Pons (tissue), 1 donor: ENCODE measurements at regions not wholly inside any gene's neighbourhood (a gene's known extent, or its start where the extent isn't known, plus 50 kb on each side); places are given as distances from the start of the nearest gene placed in this dataset.

Experiments used
- DNase-seq: peaks from one replicate; pipeline ENCODE4 v3.0.0-alpha.2; 2016; ENCODE audit warnings: low spot score

GRCh38 chr14:71467361-71467811, 464.8 kb upstream of the RGS6 start:
- DNase-seq, result no peak

- DNase-seq, result peak; percentile 84
These were observed 463.5 kb upstream of the RGS6 start for GRCh38 chr14:71468701-71469100.

GRCh38 chr14:71469643-71470335, 462.4 kb upstream of the RGS6 start:
- DNase-seq, result no peak

GRCh38 chr14:71471634-71472355, 460.4 kb upstream of the RGS6 start:
- DNase-seq, result no peak

GRCh38 chr14:71472356-71473340, 459.6 kb upstream of the RGS6 start:
- no peak for DNase-seq

GRCh38 chr14:71473843-71474242, 458.4 kb upstream of the RGS6 start:
- DNase-seq, result no peak

GRCh38 chr14:71474301-71475265, 457.6 kb upstream of the RGS6 start:
- no peak for DNase-seq

GRCh38 chr14:71475916-71476315, 456.3 kb upstream of the RGS6 start:
- DNase-seq, result no peak

GRCh38 chr14:71478542-71478941, 453.7 kb upstream of the RGS6 start:
- peak; percentile 83 for DNase-seq

- DNase-seq, result no peak
These were observed 451.1 kb upstream of the RGS6 start for GRCh38 chr14:71481021-71481654.

GRCh38 chr14:71482671-71483070, 449.6 kb upstream of the RGS6 start:
- DNase-seq, result no peak

- no peak for DNase-seq
These were observed 449.1 kb upstream of the RGS6 start for GRCh38 chr14:71483154-71483553.

GRCh38 chr14:71485833-71486232, 446.4 kb upstream of the RGS6 start:
- no peak for DNase-seq

GRCh38 chr14:71486279-71486678, 445.9 kb upstream of the RGS6 start:
- no peak for DNase-seq

GRCh38 chr14:71487449-71487848, 444.8 kb upstream of the RGS6 start:
- DNase-seq, result no peak

GRCh38 chr14:71487941-71488340, 444.3 kb upstream of the RGS6 start:
- DNase-seq, result no peak

- DNase-seq, result no peak
These were observed 443.5 kb upstream of the RGS6 start for GRCh38 chr14:71488703-71489191.

- DNase-seq, result no peak
These were observed 442.5 kb upstream of the RGS6 start for GRCh38 chr14:71489742-71490141.

GRCh38 chr14:71491931-71492330, 440.3 kb upstream of the RGS6 start:
- peak; percentile 67 for DNase-seq

GRCh38 chr14:71492346-71492745, 439.9 kb upstream of the RGS6 start:
- DNase-seq, result no peak
